ENCODE measurements at regions not wholly inside any gene's neighbourhood (a gene's known extent, or its start where the extent isn't known, plus 50 kb on each side); places are given as distances from the start of the nearest gene placed in this dataset.

- TF ChIP-seq, protein P1, sequence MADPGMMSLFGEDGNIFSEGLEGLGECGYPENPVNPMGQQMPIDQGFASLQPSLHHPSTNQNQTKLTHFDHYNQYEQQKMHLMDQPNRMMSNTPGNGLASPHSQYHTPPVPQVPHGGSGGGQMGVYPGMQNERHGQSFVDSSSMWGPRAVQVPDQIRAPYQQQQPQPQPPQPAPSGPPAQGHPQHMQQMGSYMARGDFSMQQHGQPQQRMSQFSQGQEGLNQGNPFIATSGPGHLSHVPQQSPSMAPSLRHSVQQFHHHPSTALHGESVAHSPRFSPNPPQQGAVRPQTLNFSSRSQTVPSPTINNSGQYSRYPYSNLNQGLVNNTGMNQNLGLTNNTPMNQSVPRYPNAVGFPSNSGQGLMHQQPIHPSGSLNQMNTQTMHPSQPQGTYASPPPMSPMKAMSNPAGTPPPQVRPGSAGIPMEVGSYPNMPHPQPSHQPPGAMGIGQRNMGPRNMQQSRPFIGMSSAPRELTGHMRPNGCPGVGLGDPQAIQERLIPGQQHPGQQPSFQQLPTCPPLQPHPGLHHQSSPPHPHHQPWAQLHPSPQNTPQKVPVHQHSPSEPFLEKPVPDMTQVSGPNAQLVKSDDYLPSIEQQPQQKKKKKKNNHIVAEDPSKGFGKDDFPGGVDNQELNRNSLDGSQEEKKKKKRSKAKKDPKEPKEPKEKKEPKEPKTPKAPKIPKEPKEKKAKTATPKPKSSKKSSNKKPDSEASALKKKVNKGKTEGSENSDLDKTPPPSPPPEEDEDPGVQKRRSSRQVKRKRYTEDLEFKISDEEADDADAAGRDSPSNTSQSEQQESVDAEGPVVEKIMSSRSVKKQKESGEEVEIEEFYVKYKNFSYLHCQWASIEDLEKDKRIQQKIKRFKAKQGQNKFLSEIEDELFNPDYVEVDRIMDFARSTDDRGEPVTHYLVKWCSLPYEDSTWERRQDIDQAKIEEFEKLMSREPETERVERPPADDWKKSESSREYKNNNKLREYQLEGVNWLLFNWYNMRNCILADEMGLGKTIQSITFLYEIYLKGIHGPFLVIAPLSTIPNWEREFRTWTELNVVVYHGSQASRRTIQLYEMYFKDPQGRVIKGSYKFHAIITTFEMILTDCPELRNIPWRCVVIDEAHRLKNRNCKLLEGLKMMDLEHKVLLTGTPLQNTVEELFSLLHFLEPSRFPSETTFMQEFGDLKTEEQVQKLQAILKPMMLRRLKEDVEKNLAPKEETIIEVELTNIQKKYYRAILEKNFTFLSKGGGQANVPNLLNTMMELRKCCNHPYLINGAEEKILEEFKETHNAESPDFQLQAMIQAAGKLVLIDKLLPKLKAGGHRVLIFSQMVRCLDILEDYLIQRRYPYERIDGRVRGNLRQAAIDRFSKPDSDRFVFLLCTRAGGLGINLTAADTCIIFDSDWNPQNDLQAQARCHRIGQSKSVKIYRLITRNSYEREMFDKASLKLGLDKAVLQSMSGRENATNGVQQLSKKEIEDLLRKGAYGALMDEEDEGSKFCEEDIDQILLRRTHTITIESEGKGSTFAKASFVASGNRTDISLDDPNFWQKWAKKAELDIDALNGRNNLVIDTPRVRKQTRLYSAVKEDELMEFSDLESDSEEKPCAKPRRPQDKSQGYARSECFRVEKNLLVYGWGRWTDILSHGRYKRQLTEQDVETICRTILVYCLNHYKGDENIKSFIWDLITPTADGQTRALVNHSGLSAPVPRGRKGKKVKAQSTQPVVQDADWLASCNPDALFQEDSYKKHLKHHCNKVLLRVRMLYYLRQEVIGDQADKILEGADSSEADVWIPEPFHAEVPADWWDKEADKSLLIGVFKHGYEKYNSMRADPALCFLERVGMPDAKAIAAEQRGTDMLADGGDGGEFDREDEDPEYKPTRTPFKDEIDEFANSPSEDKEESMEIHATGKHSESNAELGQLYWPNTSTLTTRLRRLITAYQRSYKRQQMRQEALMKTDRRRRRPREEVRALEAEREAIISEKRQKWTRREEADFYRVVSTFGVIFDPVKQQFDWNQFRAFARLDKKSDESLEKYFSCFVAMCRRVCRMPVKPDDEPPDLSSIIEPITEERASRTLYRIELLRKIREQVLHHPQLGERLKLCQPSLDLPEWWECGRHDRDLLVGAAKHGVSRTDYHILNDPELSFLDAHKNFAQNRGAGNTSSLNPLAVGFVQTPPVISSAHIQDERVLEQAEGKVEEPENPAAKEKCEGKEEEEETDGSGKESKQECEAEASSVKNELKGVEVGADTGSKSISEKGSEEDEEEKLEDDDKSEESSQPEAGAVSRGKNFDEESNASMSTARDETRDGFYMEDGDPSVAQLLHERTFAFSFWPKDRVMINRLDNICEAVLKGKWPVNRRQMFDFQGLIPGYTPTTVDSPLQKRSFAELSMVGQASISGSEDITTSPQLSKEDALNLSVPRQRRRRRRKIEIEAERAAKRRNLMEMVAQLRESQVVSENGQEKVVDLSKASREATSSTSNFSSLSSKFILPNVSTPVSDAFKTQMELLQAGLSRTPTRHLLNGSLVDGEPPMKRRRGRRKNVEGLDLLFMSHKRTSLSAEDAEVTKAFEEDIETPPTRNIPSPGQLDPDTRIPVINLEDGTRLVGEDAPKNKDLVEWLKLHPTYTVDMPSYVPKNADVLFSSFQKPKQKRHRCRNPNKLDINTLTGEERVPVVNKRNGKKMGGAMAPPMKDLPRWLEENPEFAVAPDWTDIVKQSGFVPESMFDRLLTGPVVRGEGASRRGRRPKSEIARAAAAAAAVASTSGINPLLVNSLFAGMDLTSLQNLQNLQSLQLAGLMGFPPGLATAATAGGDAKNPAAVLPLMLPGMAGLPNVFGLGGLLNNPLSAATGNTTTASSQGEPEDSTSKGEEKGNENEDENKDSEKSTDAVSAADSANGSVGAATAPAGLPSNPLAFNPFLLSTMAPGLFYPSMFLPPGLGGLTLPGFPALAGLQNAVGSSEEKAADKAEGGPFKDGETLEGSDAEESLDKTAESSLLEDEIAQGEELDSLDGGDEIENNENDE (IDR thresholded peaks at IDR 0.05; ENCODE audit: insufficient replicate concordance, low read length) = no peak
- TF ChIP-seq FOSL1 (IDR thresholded peaks at IDR 0.05; ENCODE audit: insufficient read depth, low read depth, low read length) (no peak), MAFK (IDR thresholded peaks at IDR 0.05; ENCODE audit: low read depth, low read length) (no peak), POLR2A (IDR thresholded peaks at IDR 0.05; ENCODE audit: control extremely low read depth in 1 of 2, low read depth in 2 of 2, low read length in 2 of 2) (no peak), HDAC6 (IDR thresholded peaks at IDR 0.05; ENCODE audit: low read depth, low read length) (no peak), TCF12 (IDR thresholded peaks at IDR 0.05; ENCODE audit: low read depth, low read length) (no peak), SP2 (IDR thresholded peaks at IDR 0.05; ENCODE audit: low read length) (no peak), CHD2 (IDR thresholded peaks at IDR 0.05; ENCODE audit: low read length) (no peak), SUZ12 (IDR thresholded peaks at IDR 0.05; ENCODE audit: low read length) (no peak), CHD1 (IDR thresholded peaks at IDR 0.05; ENCODE audit: low read depth, low read length) (no peak), GABPA (IDR thresholded peaks at IDR 0.05; ENCODE audit: borderline replicate concordance, insufficient read depth, low read length) (no peak), TAF1 (IDR thresholded peaks at IDR 0.05; ENCODE audit: low read depth, low read length) (no peak), RXRA (IDR thresholded peaks at IDR 0.05; ENCODE audit: insufficient read depth, low read depth, low read length) (no peak)
These were observed 244.8 kb upstream of the POU3F2 start (continued) for GRCh38 chr6:98589536-98589935.
